Endodermal cell (in vitro differentiated cells): ENCODE measurements at regions not wholly inside any gene's neighbourhood (a gene's known extent, or its start where the extent isn't known, plus 50 kb on each side); places are given as distances from the start of the nearest gene placed in this dataset.

Experiments used
- DNase-seq: peaks from one replicate; pipeline ENCODE4 v3.0.0-alpha.2; 2017
- H3K27ac ChIP-seq: 2 replicates; pipeline ENCODE4 v1.5.1; 2013; ENCODE audit warnings: mild to moderate bottlenecking, low read depth, low read length, moderate library complexity
- H3K27me3 ChIP-seq: 2 replicates; pipeline ENCODE4 v1.6.1; 2013; ENCODE audit warnings: mild to moderate bottlenecking, low read length, moderate library complexity; ENCODE audit not compliant: insufficient read depth, control insufficient read depth, poor library complexity, severe bottlenecking
- H3K36me3 ChIP-seq: 2 replicates; pipeline ENCODE4 v1.7.0; 2013; ENCODE audit warnings: mild to moderate bottlenecking, low read length, moderate library complexity; ENCODE audit not compliant: control insufficient read depth, insufficient read depth
- H3K4me1 ChIP-seq: one replicate; pipeline ENCODE4 v1.7.0; 2013; ENCODE audit warnings: low read length; ENCODE audit not compliant: control insufficient read depth, insufficient read depth
- H3K4me3 ChIP-seq: 2 replicates; pipeline ENCODE4 v1.5.1; 2013; ENCODE audit warnings: mild to moderate bottlenecking, low read length, moderate library complexity
- H3K9ac ChIP-seq: 2 replicates; pipeline ENCODE4 v1.6.1; 2013; ENCODE audit warnings: mild to moderate bottlenecking, low read length, moderate library complexity; ENCODE audit not compliant: poor library complexity, severe bottlenecking; ENCODE audit errors: extremely low read depth
- H3K9me3 ChIP-seq: 2 replicates; pipeline ENCODE4 v1.6.1; 2013; ENCODE audit warnings: mild to moderate bottlenecking, low read length, moderate library complexity; ENCODE audit not compliant: control insufficient read depth
- H3K27ac Mint-ChIP-seq: 2 replicates; pipeline ENCODE4 v1.8.0; 2020; ENCODE audit warnings: mixed read lengths
- H3K27me3 Mint-ChIP-seq: 2 replicates; pipeline ENCODE4 v1.8.0; 2021; ENCODE audit warnings: mild to moderate bottlenecking, mixed read lengths; ENCODE audit not compliant: insufficient read depth
- H3K36me3 Mint-ChIP-seq: 2 replicates; pipeline ENCODE4 v1.8.0; 2020; ENCODE audit warnings: low read depth, mixed read lengths
- H3K4me1 Mint-ChIP-seq: 2 replicates; pipeline ENCODE4 v1.8.0; 2020; ENCODE audit warnings: mixed read lengths
- H3K4me3 Mint-ChIP-seq: 2 replicates; pipeline ENCODE4 v1.8.0; 2020; ENCODE audit warnings: mild to moderate bottlenecking, moderate library complexity, mixed read lengths
- H3K9me3 Mint-ChIP-seq: 2 replicates; pipeline ENCODE4 v1.8.0; 2020; ENCODE audit warnings: mild to moderate bottlenecking, mixed read lengths
- WGBS, 2 experiments: methylation state at CpG; one replicate each; pipeline versions ENCODE4 v1.1.5 to v1.1.7; 2013; ENCODE audit warnings: missing lambda C conversion rate in 2 of 2, mixed read lengths in 1 of 2; ENCODE audit not compliant: insufficient coverage in 1 of 2, insufficient read length in 1 of 2; 5-methylcytosine and 5-hydroxymethylcytosine counted together
- TF ChIP-seq, protein P1 (sequence below): fragments of 200-600 bp; sonication (generic); conservative IDR thresholded peaks from 2 replicates; pipeline ENCODE4 v1.5.0; 2021; ENCODE audit warnings: antibody characterized with exemption, mild to moderate bottlenecking

DNA sequence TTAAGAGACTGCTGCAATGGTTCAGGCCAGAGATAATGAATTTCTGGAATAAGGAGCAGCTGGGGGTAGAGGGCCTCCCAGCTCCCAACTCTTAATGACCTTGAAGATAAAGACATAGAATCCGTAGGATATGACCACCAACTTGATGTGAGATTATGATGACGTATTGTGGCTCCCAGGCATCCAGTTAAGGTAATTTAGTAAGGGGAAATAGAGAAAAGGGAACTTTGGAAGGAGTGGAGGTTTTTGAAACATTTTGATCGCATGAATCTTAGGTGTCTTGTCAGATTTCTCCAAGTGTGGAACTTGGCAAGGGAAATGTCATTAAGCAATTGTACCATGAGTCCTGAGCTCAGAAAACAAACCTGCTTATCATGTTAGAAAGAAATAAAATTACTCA lies 277.3 kb upstream of the TANK start:
- 94 to 100% methylated on average over 1 to 3 of the region's 3 CpGs for WGBS, 2 experiments
- H3K4me1 Mint-ChIP-seq, result peaks cover 6% of the 10 kb centered on the region

DNA sequence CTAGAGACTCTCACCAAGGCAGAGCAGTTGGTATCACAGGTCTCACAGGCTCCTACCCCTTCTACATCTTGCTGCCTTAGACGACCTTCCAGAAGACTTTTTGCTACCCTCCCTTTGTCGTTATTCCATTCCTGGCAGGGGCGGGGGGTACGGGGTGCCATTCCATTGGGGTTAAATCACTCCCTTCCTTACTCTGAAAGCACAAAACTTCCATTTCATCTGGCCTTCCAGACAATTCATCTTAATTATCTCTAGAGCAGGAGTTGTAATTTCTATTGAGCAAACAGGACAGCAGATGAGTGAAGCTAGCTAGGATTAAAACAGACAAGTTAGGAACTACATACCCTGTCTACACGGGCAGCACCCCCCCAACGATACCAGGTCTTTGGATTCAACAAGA lies 276.2 kb upstream of the TANK start:
- H3K27ac ChIP-seq, result no peak overlapping the region
- H3K4me1 ChIP-seq, result no peaks in the 10 kb centered on the region
- WGBS, 2 experiments, result 89% methylated on average over 6 of the region's 6 CpGs; no CpG with 5 or more reads in 1 of the 2 experiments
- H3K27ac Mint-ChIP-seq, result no peak overlapping the region
- no peak for DNase-seq
- H3K36me3 ChIP-seq, result no peaks in the 10 kb centered on the region
- H3K9me3 Mint-ChIP-seq, result no peaks in the 10 kb centered on the region
- H3K36me3 Mint-ChIP-seq, result no peaks in the 10 kb centered on the region
- H3K4me3 Mint-ChIP-seq, result no peak overlapping the region
- no peak overlapping the region for H3K9ac ChIP-seq
- TF ChIP-seq, protein P1, sequence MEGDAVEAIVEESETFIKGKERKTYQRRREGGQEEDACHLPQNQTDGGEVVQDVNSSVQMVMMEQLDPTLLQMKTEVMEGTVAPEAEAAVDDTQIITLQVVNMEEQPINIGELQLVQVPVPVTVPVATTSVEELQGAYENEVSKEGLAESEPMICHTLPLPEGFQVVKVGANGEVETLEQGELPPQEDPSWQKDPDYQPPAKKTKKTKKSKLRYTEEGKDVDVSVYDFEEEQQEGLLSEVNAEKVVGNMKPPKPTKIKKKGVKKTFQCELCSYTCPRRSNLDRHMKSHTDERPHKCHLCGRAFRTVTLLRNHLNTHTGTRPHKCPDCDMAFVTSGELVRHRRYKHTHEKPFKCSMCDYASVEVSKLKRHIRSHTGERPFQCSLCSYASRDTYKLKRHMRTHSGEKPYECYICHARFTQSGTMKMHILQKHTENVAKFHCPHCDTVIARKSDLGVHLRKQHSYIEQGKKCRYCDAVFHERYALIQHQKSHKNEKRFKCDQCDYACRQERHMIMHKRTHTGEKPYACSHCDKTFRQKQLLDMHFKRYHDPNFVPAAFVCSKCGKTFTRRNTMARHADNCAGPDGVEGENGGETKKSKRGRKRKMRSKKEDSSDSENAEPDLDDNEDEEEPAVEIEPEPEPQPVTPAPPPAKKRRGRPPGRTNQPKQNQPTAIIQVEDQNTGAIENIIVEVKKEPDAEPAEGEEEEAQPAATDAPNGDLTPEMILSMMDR, result no peak
- H3K27me3 ChIP-seq, result no peaks in the 10 kb centered on the region
- H3K4me1 Mint-ChIP-seq, result no peaks in the 10 kb centered on the region
- no peaks in the 10 kb centered on the region for H3K27me3 Mint-ChIP-seq
- no peak overlapping the region for H3K4me3 ChIP-seq
- no peaks in the 10 kb centered on the region for H3K9me3 ChIP-seq

More for the DNA sequence above, 277.3 kb upstream of the TANK start:
- no peak for DNase-seq
- Mint-ChIP-seq H3K36me3 (no peaks in the 10 kb centered on the region), H3K27ac (no peak overlapping the region), H3K4me3 (no peak overlapping the region), H3K9me3 (no peaks in the 10 kb centered on the region), H3K27me3 (peaks cover 1% of the 10 kb centered on the region)
- TF ChIP-seq, protein P1, result no peak
- H3K27ac ChIP-seq, result no peak overlapping the region
- no peaks in the 10 kb centered on the region for H3K9me3 ChIP-seq
- H3K9ac ChIP-seq, result no peak overlapping the region
- no peak overlapping the region for H3K4me3 ChIP-seq
- no peaks in the 10 kb centered on the region for H3K27me3 ChIP-seq
- H3K4me1 ChIP-seq, result no peaks in the 10 kb centered on the region
- no peaks in the 10 kb centered on the region for H3K36me3 ChIP-seq

DNA sequence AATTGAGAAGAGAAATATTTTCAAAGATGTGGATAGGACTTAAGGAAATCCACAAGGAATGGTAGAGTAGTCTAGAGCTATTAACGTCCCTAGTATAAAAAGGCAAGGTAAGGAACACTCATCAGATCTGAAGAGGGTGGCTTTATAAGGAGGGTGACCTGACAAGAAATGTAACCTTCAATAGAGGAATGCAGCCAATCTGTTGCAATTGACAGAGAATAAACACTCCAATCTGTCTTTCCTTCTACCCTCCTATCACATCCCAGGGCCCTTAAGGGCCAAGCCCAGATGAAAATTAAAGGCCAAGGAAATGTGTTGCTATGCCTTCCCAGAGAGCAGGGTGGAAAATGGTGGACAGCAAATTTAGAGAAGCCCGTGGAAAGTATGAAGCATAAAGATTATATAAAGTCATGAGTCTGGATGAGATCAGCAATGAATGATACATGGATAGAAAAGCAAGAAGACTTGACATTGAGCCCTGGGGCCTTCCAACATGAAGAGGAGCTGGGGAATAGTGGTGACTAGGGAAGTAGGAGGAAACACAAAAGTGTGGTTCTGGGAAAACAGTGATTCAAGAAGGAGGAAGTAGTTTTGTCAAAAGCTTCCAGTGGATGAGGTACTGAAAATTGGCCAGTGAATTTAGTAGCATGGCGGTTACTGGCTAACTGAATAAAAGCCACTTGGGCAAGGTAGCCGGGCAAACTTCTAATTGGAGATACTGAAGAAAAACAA lies 270.6 kb upstream of the TANK start:
- no peaks in the 10 kb centered on the region for H3K27me3 Mint-ChIP-seq
- H3K9me3 ChIP-seq, result no peaks in the 10 kb centered on the region
- no peaks in the 10 kb centered on the region for H3K36me3 ChIP-seq
- no peak overlapping the region for H3K4me3 Mint-ChIP-seq
- H3K4me1 Mint-ChIP-seq, result no peaks in the 10 kb centered on the region
- no peak overlapping the region for H3K4me3 ChIP-seq
- H3K36me3 Mint-ChIP-seq, result no peaks in the 10 kb centered on the region
- TF ChIP-seq, protein P1, result no peak
- no peak overlapping the region for H3K9ac ChIP-seq
- H3K4me1 ChIP-seq, result no peaks in the 10 kb centered on the region
- H3K9me3 Mint-ChIP-seq, result no peaks in the 10 kb centered on the region
- H3K27me3 ChIP-seq, result no peaks in the 10 kb centered on the region
- H3K27ac ChIP-seq, result no peak overlapping the region
- H3K27ac Mint-ChIP-seq, result no peak overlapping the region
- 94 to 100% methylated on average over 4 of the region's 4 CpGs for WGBS, 2 experiments
- DNase-seq, result no peak
